ENCODE measurements at regions not wholly inside any gene's neighbourhood (a gene's known extent, or its start where the extent isn't known, plus 50 kb on each side); places are given as distances from the start of the nearest gene placed in this dataset.
"Not testable (repeated sequence)": the region's sequence is repeated elsewhere in the genome, so short reads cannot be mapped to it uniquely, and the experiment has no call there.

- no peak for DNase-seq (ENCODE audit: low read depth)
- TF ChIP-seq, protein P1, sequence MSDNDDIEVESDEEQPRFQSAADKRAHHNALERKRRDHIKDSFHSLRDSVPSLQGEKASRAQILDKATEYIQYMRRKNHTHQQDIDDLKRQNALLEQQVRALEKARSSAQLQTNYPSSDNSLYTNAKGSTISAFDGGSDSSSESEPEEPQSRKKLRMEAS (IDR thresholded peaks at IDR 0.05; ENCODE audit: low read depth, low read length), result no peak
- TF ChIP-seq, protein P2, sequence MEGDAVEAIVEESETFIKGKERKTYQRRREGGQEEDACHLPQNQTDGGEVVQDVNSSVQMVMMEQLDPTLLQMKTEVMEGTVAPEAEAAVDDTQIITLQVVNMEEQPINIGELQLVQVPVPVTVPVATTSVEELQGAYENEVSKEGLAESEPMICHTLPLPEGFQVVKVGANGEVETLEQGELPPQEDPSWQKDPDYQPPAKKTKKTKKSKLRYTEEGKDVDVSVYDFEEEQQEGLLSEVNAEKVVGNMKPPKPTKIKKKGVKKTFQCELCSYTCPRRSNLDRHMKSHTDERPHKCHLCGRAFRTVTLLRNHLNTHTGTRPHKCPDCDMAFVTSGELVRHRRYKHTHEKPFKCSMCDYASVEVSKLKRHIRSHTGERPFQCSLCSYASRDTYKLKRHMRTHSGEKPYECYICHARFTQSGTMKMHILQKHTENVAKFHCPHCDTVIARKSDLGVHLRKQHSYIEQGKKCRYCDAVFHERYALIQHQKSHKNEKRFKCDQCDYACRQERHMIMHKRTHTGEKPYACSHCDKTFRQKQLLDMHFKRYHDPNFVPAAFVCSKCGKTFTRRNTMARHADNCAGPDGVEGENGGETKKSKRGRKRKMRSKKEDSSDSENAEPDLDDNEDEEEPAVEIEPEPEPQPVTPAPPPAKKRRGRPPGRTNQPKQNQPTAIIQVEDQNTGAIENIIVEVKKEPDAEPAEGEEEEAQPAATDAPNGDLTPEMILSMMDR (IDR thresholded peaks at IDR 0.05; ENCODE audit: low read depth, low read length), result no peak
- TF ChIP-seq MYC (IDR thresholded peaks at IDR 0.05; ENCODE audit: low read depth, low read length), result no peak
- TF ChIP-seq POLR2A (IDR thresholded peaks at IDR 0.05; ENCODE audit: extremely low read depth, insufficient read length), result no peak
- H3K4me3 ChIP-seq (ENCODE audit: low read depth, low read length), result no peak overlapping the region
Observed at GRCh38 chr6:148628251-148628650, 118.6 kb upstream of the UST start.

DNA sequence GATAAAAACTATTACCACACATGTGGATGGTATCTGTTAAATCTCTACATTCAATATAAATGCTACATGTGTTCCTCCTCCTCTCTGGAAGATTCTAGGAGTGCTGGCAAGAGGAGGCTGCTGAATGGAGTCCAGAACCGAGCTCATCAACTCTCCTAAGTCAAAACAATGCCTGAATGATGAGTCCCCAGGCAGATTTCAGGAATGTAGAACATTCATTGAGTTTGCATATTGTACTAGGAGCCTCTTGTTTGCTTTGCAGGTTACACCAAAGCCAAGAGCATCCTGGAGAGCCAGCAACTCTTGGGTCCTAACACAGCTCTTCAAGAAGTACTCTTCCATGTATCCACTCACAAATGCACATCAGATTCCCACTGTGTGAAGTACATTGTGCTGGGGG is 117.6 kb upstream of the UST start:
- DNase-seq (ENCODE audit: low read depth), result no peak
- H3K4me3 ChIP-seq (ENCODE audit: low read depth, low read length), result no peak overlapping the region
- TF ChIP-seq, protein P1 (IDR thresholded peaks at IDR 0.05; ENCODE audit: low read depth, low read length), result no peak

DNA sequence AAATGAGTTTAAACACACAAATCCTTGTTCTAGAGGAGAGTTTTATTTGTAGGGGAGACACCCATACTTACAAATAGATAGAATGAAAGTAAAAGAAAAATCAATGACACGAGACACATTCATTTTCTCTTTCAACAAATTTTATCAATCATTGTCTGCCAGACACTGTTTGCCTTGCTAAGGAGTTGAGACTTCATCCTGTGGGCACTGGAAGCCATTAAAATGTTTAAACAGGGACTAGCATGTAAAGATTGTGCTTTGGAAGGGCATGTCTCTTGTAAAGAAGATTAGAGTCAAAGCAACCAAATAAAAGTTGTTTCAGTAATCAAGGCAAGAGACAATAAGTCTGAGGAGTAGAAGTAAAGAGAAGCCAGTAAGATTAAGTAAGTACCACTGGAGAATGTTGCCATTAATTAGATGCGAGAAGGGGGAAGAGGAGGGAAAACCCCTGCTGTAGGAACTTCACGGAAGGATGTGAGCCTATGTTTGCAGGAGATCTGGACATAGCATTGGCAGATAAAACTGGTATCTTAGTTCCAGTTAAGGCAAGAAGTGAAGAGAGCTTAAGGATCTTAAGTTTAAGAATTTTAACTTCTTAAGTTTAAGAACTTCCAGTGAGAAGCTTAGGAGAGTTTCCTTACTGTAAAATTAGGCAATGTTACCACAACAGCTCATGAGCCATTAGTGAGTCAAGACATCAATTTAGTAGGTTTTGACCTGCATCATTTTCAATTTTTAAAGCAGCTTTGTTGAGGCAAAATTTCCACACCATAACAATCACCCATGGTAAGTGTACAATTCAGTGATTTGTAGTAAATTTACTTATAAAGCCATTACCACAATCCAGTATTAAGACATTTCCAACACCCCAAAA is 117.0 kb upstream of the UST start:
- TF ChIP-seq, protein P1 (IDR thresholded peaks at IDR 0.05; ENCODE audit: low read depth, low read length), result no peak
- no peak for TF ChIP-seq MYC (IDR thresholded peaks at IDR 0.05; ENCODE audit: low read depth, low read length)
- no peak for TF ChIP-seq POLR2A (IDR thresholded peaks at IDR 0.05; ENCODE audit: extremely low read depth, insufficient read length)
- TF ChIP-seq, protein P2 (IDR thresholded peaks at IDR 0.05; ENCODE audit: low read depth, low read length), result no peak
- no peak for DNase-seq (ENCODE audit: low read depth)
- H3K4me3 ChIP-seq (ENCODE audit: low read depth, low read length), result no peak overlapping the region

GRCh38 chr6:148635070-148635743 is 111.6 kb upstream of the UST start:
- TF ChIP-seq, protein P1 (IDR thresholded peaks at IDR 0.05; ENCODE audit: low read depth, low read length), result no peak
- TF ChIP-seq, protein P2 (IDR thresholded peaks at IDR 0.05; ENCODE audit: low read depth, low read length), result no peak
- no peak for TF ChIP-seq POLR2A (IDR thresholded peaks at IDR 0.05; ENCODE audit: extremely low read depth, insufficient read length)
- TF ChIP-seq MYC (IDR thresholded peaks at IDR 0.05; ENCODE audit: low read depth, low read length), result no peak
- no peak for DNase-seq (ENCODE audit: low read depth)
- no peak overlapping the region for H3K4me3 ChIP-seq (ENCODE audit: low read depth, low read length)

DNA sequence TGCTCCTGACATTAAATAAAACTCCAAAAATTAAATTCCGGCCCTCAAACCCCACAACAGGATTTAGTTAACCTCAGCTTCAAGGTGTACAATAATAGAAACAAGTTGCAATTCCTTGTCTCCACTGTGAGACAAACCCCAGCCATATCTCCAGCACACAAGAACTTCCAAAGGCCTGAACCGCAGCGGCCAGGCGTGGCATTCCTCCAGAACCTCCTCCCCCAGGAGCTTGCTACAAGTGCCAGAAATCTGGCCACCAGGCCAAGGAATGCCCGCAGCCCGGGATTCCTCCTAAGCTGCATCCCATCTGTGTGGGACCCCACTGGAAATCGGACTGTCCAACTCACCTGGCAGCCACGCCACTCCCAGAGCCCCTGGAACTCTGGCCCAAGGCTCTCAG is 105.0 kb upstream of the UST start:
- H3K4me3 ChIP-seq (ENCODE audit: low read depth, low read length); DNase-seq (ENCODE audit: low read depth): not testable (repeated sequence)

DNA sequence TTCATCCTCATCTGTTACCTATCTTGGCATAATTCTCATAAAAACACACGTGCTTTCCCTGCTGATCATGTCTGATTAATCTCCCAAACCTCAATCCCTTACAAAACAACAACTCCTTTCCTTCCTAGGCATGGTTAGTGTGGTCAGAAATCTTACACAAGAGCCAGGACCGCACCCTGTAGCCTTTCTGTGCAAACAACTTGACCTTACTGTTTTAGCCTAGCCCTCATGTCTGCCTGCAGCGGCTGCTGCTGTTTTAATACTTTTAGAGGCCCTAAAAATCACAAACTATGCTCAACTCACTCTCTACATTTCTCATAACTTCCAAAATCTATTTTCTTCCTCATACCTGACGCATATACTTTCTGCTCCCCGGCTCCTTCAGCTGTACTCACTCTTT is 103.6 kb upstream of the UST start:
- not testable (repeated sequence) for H3K4me3 ChIP-seq (ENCODE audit: low read depth, low read length); DNase-seq (ENCODE audit: low read depth)

DNA sequence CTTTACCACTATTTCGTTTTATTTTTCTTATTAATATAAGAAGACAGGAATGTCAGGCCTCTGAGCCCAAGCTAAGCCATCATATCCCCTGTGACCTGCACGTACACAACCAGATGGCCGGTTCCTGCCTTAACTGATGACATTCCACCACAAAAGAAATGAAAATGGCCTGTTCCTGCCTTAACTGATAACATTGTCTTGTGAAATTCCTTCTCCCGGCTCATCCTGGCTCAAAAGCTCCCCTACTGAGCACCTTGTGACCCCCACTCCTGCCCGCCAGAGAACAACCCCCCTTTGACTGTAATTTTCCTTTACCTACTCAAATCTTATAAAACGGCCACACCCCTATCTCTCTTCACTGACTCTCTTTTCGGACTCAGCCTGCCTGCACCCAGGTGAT is 101.8 kb upstream of the UST start:
- not testable (repeated sequence) for DNase-seq (ENCODE audit: low read depth); H3K4me3 ChIP-seq (ENCODE audit: low read depth, low read length)
